ENCODE measurements at regions not wholly inside any gene's neighbourhood (a gene's known extent, or its start where the extent isn't known, plus 50 kb on each side); places are given as distances from the start of the nearest gene placed in this dataset.

DNA sequence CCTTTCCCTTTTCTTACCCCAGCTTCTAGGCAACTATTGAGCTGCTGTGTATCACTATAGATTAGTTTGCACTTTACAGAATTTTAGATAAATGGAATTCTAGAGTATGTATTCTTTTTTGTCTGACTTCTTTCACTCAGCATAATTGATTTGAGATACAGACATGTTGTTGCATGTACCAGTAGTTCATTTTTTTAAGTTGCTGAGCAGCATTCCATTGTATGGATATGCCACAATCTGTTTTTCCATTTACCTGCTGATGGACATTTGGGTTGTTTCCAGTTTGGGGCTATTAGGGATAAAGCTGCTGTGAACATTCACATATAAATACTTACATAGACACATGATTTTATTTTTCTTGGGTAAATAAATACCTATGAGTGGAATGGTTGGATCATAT lies 135.7 kb downstream of the IGF1 start:
- no peaks in the 10 kb centered on the region for H3K27me3 Mint-ChIP-seq (ENCODE audit: low read depth, unreplicated experiment)
- TF ChIP-seq, protein P1, sequence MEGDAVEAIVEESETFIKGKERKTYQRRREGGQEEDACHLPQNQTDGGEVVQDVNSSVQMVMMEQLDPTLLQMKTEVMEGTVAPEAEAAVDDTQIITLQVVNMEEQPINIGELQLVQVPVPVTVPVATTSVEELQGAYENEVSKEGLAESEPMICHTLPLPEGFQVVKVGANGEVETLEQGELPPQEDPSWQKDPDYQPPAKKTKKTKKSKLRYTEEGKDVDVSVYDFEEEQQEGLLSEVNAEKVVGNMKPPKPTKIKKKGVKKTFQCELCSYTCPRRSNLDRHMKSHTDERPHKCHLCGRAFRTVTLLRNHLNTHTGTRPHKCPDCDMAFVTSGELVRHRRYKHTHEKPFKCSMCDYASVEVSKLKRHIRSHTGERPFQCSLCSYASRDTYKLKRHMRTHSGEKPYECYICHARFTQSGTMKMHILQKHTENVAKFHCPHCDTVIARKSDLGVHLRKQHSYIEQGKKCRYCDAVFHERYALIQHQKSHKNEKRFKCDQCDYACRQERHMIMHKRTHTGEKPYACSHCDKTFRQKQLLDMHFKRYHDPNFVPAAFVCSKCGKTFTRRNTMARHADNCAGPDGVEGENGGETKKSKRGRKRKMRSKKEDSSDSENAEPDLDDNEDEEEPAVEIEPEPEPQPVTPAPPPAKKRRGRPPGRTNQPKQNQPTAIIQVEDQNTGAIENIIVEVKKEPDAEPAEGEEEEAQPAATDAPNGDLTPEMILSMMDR (IDR thresholded peaks at IDR 0.05; ENCODE audit: insufficient read depth, low read depth, low read length): no peak
- TF ChIP-seq EZH2 (IDR thresholded peaks at IDR 0.05; ENCODE audit: insufficient read depth, low read length): no peak
- no peak overlapping the region for H3K27ac ChIP-seq (ENCODE audit: low read depth, low read length)
- H3K9ac ChIP-seq (ENCODE audit: low read length): no peak overlapping the region
- H4K20me1 ChIP-seq (ENCODE audit: insufficient read depth, low read length): no peaks in the 10 kb centered on the region
- H3K79me2 ChIP-seq (ENCODE audit: insufficient read depth, low read length): no peaks in the 10 kb centered on the region
- no peaks in the 10 kb centered on the region for H3K9me3 Mint-ChIP-seq (ENCODE audit: unreplicated experiment)
- no peak overlapping the region for H3K4me3 Mint-ChIP-seq (ENCODE audit: unreplicated experiment)
- no peak overlapping the region for H3K4me3 ChIP-seq (ENCODE audit: insufficient read depth, low read depth, low read length)
- H3K4me1 ChIP-seq (ENCODE audit: insufficient read depth, low read length): no peaks in the 10 kb centered on the region
- H3K27me3 ChIP-seq (ENCODE audit: insufficient read depth, low read length): no peaks in the 10 kb centered on the region
- peaks cover 5% of the 10 kb centered on the region for H3K4me1 Mint-ChIP-seq (ENCODE audit: low read depth, unreplicated experiment)
- FAIRE-seq (no peak), DNase-seq (ENCODE audit: low read depth) (no peak)
- no peaks in the 10 kb centered on the region for H3K36me3 ChIP-seq (ENCODE audit: insufficient read depth, low read length)
- H3K27ac Mint-ChIP-seq (ENCODE audit: unreplicated experiment): no peak overlapping the region
- H3K4me2 ChIP-seq (ENCODE audit: low read length): no peak overlapping the region
- H3K36me3 Mint-ChIP-seq (ENCODE audit: low read depth, unreplicated experiment): no peaks in the 10 kb centered on the region
- H3K9me3 ChIP-seq (ENCODE audit: insufficient read depth, low read depth, low read length): no peaks in the 10 kb centered on the region
- H2AFZ ChIP-seq (ENCODE audit: low read depth, low read length): no peak overlapping the region

GRCh38 chr12:102343361-102344121 lies 136.8 kb downstream of the IGF1 start:
- TF ChIP-seq, protein P1 (IDR thresholded peaks at IDR 0.05; ENCODE audit: insufficient read depth, low read depth, low read length): no peak
- no peak for TF ChIP-seq EZH2 (IDR thresholded peaks at IDR 0.05; ENCODE audit: insufficient read depth, low read length)
- Histone ChIP-seq H3K27ac (ENCODE audit: low read depth, low read length) (no peak overlapping the region), H3K4me1 (ENCODE audit: insufficient read depth, low read length) (no peaks in the 10 kb centered on the region), H3K9ac (ENCODE audit: low read length) (no peak overlapping the region), H3K9me3 (ENCODE audit: insufficient read depth, low read depth, low read length) (no peaks in the 10 kb centered on the region), H3K36me3 (ENCODE audit: insufficient read depth, low read length) (no peaks in the 10 kb centered on the region), H4K20me1 (ENCODE audit: insufficient read depth, low read length) (no peaks in the 10 kb centered on the region), H2AFZ (ENCODE audit: low read depth, low read length) (no peak overlapping the region), H3K4me2 (ENCODE audit: low read length) (no peak overlapping the region), H3K4me3 (ENCODE audit: insufficient read depth, low read depth, low read length) (no peak overlapping the region), H3K27me3 (ENCODE audit: insufficient read depth, low read length) (no peaks in the 10 kb centered on the region), H3K79me2 (ENCODE audit: insufficient read depth, low read length) (no peaks in the 10 kb centered on the region)
- FAIRE-seq: no peak
- Mint-ChIP-seq H3K27ac (ENCODE audit: unreplicated experiment) (no peak overlapping the region), H3K9me3 (ENCODE audit: unreplicated experiment) (peaks cover 2% of the 10 kb centered on the region), H3K36me3 (ENCODE audit: low read depth, unreplicated experiment) (no peaks in the 10 kb centered on the region), H3K4me1 (ENCODE audit: low read depth, unreplicated experiment) (peaks cover 5% of the 10 kb centered on the region), H3K27me3 (ENCODE audit: low read depth, unreplicated experiment) (no peaks in the 10 kb centered on the region), H3K4me3 (ENCODE audit: unreplicated experiment) (no peak overlapping the region)
- DNase-seq (ENCODE audit: low read depth): peak; percentile 2

Data from astrocyte (in vitro differentiated cells and primary cell).